Hematopoietic multipotent progenitor cell treated with erythropoietin and hydrocortisone succinate and interleukin-3 and kit ligand, for 15 days (in vitro differentiated cells): ENCODE measurements at regions not wholly inside any gene's neighbourhood (a gene's known extent, or its start where the extent isn't known, plus 50 kb on each side); places are given as distances from the start of the nearest gene placed in this dataset.
"Not testable (repeated sequence)": the region's sequence is repeated elsewhere in the genome, so short reads cannot be mapped to it uniquely, and the experiment has no call there.

Experiments used
- DNase-seq: peaks from one replicate; pipeline ENCODE4 v3.0.0-alpha.2; 2015; ENCODE audit warnings: low spot score

DNA sequence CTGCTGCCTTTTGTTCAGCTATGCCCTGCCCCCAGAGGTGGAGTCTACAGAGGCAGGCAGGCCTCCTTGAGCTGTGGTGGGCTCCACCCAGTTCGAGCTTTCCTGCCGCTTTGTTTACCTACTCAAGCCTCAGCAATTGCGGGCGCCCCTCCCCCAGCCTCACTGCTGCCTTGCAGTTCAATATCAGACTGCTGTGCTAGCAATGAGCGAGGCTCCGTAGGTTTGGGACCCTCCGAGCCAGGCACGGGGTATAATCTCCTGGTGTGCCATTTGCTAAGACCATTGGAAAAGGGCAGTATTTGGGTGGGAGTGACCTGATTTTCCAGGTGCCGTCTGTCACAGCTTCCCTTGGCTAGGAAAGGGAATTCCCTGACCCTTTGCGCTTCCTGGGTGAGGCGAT, 51.9 kb downstream of the DIPK2A start:
- DNase-seq, result not testable (repeated sequence)

DNA sequence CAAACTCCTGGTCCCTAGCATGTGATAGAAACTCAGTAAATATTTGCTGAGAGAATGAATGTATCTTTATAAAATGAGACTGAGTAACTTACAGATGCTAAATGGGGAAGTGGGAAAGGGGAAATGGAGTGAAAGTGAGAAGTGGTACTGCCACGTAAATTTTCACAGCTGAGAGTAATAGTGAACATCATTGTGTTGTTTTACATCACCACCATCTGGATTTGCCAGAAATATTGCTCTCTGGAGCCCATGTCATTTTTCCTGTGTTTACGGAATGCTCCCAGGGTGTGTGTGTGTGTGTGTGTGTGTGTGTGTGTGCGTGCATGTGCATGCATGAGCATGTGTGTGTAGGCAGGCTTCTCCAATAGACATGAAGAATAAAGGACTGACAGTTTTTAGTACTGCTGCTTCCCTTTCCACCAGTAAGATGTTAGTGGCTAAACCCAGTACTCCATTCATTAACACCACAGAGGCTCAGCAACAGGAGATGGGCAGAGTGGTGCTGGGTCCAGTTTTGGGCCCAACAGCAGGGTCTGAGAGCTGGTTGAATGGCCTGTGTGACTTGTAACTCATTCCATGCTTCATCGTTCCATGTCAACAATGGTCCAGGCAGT, 57.3 kb downstream of the DIPK2A start:
- no peak for DNase-seq

DNA sequence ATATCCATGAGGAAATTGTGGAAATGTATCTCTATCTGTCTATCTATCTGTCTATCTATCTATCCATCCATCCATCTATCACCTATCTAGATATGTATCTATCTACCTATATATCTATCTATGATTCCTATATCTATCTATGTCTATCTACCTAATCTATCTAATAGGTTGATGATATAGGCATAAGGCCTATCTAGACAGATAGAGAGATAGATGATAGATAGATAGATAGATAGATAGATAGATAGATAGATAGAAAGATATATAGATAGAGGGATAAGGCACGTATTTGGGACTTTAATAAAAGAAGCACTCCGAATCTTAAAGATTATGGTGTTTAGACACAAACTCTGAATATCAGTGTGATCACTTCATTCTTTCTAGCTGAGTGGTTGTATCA, 58.1 kb downstream of the DIPK2A start:
- DNase-seq, result no peak

DNA sequence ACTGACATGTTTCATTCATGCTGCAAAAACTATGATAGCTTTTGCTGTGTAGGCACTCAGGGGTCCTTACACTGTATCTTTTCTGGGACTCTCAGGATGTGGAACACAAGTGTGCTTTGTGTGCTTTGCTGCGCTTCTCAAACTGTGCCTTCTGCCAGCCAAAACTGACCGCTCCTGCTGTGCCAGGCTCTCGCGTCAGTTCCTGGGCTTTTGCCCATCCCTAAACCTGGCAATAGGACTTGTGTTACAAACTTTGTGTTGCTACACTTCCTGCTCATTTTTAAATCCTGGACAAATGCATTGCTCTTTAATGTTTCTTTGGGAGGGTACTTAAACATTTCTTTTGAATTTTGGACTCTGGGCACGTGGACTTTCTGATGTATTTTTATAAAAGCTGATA, 60.3 kb downstream of the DIPK2A start:
- DNase-seq, result no peak

DNA sequence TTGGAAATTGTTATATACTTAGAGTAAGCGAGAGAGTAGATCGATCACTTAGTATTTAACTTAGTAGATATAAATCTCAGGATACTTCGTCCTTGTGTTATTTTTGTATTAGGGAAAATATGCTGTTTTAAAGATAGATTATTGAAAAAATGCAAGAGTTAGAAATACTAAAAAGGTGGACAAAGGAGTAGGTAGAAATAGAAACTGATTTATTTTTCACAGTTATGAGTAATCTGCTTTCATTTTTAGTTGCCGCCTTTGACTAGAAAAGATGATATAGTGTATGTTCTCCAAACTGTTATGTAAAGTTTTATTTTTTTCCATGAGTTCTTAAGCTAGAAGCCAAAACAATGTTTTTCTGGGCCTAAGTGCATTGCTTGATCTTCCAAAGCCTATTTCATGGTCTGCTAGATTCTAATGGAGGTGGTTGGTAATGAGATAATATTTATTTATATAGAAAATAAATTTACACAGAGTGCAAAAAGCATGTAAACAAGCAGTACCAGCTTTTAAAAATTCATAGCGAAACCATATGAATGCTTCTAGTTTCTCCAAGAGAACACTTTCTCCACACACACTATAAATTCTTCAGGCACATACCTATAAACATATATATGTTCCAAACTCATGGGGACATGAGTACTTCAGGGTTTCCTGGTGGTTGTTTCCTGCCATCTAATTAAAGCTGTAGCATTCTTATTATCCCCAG, 61.1 kb downstream of the DIPK2A start:
- DNase-seq, result no peak

DNA sequence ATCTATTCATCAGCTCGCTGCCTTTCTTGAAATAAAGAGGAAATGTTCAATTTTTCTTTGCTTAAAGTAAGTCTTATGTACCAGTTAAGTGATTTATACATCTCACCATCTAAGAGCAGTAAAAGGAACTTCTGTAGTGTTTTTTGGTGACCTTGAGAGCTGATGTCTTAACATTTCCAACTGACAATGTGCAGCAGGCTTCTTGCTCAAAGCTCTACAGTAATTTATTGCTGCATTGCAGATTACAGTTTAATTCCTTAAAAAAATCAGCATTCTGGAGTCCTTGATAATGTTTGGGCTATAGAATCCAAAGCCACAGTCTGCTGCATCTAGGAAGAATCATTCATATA, 61.6 kb downstream of the DIPK2A start:
- DNase-seq, result no peak

DNA sequence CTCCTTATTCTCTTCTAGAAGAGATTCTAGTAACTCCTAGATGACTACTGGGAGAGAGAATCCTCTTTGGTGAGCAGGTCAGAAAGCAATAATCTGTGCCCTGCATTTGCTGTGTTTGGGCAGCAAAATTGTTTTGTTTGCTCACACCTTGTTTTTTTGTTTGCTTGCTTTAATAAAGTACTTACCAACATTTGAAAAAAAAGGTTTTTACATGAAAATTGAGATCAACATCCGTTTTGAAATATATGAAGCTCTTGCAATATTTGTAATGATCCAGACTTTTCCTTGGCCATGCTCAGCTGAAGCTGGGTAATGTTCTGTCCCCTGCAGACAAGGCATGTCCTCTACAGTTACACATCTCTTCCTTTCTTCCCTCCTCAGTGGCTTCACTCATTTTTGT, 62.2 kb downstream of the DIPK2A start:
- DNase-seq, result no peak

DNA sequence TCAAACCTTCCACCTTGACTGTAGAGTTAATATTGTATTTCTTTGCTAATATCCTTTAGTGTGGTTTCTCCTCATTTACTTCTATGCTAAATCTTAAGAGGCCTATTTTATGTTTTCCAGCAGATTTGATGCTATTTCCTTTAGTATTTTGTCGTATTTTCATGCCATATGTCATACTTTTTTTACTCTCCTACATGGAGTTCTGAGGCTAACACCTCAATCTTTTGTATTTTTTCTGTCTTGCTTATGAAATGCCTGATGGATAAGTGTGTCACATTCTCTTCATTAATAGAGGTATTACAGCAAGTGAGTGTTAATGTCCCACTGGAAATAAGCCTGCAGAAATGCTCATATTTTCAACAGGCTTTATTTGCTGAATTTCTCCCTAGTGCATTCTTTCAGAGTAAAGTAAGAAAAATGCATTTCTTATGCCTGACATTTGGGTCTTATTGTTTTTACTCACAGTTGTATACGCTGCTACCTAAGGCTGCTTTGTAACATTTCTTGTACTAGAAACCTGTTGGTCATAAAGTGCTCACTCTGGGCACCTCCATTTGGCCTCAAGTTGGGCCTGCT, 63.2 kb downstream of the DIPK2A start:
- DNase-seq, result no peak

DNA sequence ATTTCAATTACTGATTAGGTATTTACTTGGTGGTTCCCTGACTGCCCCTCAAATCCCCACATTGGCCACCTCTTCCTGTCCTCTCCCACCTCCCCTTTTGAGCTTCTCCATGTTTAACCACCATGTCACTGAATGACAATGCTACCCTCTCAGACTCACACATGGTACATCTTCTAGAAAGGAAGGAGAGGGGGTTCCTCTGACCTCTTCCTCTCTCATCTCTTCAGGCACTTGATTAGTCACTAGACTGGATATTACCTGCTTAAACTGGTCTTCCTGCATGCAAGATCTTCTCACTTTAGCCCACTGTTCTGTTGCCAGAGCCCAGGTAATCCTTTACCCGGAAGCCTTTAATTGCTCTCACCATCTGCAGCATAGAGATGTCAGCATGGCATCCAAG, 64.9 kb downstream of the DIPK2A start:
- DNase-seq, result no peak

DNA sequence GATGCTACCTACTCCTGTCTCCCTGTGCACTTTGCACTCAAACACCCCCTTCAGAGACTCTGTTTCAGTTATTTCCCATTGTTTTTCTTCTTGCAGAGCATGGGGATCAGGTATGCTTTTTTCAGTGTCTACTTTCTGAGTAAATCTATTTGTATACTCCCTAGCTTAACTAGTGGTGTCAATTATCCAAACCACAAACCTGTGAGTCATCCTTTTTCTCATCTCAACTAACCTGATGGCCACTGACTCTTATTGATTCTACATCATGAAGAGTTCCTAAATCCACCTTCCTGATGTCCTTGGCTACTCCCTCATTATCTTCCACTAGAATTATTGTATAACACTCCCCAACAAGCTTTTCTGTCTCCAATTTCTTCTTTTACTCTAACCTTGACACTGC, 68.0 kb downstream of the DIPK2A start:
- DNase-seq, result no peak

DNA sequence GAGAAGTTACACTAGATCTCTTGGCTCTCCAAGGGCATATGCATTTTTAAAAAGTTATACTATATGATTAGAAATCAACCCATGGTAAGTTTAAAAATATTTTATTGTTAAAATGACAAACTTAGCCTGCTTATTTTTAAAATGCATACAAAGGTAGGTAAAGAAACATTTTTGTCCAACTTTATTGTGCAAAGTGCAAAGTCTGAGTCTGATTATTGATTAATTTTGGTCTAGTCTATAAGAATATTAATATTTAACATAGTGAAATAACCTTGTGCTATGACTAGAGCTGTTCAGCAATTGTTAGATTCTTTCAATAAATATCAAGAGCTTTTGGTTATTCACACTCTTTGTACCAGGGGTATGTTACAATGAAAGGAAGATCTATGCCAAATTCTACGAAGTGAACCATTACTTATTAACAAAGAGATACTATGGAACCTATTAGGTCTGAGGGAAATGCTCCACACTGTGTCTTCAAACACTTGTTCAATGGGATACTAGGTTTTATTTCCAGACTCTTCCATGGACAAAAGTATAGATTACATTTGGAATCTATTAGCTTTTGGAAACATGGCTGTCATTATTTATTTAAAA, 70.4 kb downstream of the DIPK2A start:
- no peak for DNase-seq

DNA sequence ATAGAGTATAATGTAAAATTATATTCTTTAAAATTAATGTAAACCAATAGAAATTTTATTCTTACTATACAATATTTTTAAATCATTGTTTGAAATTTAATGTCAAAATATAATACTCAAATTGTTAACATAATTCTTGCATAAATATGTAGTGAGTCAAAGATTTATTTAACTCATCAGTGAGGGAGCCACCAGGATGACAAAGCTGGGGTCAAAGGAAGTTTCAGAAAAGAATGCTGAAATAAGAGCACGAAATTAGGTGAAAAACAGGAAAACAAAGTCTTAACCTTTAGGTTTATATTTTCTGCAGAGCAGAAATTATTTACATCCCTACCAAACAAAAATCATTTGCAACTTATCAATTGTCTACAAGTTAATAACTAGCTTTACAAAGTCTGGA, 74.1 kb downstream of the DIPK2A start:
- no peak for DNase-seq

DNA sequence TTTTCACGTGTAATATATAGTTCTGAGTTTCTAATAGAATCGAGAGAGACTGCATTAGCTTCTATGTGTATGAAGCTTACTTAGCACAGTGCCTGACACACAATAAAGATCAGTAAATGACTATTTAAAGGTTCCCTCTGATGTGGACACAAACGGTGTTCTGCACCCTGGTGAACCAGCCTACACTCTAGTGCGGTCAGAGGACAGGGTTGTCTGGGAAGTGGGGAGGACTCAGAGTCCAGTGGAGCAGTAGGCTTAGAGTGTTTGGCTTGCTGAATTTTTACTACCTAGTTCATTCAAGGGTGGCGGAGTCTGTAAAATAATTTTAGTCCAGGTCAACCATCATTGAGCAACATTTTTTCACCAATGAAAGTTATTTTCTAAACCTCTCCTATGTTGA, 77.8 kb downstream of the DIPK2A start:
- DNase-seq, result no peak

DNA sequence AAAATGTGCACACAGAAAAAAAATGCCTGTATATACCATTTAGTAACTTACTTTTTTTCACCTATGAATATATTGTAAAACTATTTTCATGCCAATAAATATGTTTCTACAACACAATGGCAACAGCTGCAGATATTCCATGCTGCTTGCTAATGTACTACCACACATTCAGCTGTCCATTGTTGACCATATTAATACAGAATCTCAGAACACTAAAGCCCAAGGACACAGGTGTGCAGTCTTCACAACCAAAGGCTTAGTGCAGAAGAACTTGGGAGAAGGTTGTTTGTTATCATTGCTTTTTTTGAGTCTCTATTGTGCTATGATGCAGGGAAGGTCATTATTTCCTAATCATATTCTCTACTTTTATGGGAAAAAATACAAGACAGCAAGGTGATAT, 79.6 kb downstream of the DIPK2A start:
- no peak for DNase-seq

DNA sequence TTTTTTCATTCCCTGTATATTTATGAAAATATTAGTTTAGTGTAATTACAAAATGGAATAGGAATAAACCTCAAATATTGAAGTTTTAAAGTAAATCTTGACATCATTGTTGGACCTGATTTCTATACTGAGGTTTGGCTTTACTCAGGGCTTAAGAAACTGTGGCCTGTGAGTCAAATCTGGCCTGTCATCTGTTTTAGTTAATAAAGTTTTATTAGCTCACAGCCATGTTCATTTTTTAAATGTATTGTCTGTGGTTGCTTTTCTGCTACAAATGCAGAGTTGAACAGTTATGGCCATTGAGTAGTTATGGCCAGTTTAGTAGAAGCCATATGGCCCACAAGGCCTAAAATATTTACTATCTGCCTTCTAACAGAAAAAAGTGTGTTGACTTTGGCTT, 80.7 kb downstream of the DIPK2A start:
- DNase-seq, result no peak

DNA sequence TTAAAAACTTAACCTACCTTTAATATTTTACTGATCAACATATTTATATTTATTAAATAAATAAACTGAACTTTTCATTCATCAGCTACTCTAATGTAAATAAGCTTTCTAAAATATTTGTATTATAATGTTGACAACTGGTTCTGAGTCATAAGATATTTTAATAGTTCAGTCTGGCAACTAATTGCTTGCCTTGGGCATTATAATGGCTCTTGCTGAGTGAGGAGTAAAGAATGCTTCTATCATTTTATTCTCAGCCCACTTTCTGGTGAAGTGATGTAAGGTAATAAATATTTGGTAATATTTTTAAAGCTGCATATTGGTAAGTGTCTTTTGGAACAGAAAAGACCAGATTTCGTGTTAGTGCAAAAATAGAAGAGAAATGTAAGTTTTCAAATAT, 81.5 kb downstream of the DIPK2A start:
- no peak for DNase-seq

DNA sequence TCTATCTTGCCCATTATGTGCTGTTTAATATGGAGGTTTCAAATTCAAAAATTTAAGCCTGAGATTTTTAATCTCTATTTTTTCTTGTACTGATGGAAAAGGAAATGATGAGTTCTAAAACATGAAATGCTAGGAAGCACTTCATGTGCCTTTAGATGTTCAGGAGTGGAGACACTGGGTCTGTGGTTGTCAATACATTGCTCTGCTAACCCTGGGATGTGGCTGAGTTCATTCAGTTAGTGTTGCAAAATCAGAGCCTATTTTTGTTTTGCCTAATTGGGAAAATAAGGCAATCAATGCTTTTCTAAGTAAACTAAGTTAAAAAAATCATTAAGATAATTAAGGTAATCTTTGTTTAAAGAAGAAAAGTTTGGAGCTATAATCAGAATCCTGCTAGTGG, 83.1 kb downstream of the DIPK2A start:
- no peak for DNase-seq

DNA sequence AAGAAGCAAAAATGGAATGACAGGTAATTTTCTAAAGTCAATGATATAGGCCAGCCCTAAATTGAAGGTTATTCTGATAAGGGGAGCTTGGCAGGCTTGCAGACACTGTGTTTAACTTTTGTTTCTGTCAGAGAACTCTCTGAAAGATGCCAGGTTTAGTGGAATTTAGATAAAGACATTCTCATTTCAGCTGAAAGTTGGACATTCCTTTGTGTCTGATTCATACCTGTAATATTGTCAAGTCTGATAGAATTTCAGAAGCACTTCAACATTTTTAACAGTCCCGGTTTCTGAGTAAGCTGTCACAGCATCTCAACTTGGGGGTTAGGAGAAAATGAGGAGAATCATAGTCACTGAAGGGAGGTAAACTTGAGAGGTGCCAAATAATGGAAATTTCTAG, 84.0 kb downstream of the DIPK2A start:
- no peak for DNase-seq

DNA sequence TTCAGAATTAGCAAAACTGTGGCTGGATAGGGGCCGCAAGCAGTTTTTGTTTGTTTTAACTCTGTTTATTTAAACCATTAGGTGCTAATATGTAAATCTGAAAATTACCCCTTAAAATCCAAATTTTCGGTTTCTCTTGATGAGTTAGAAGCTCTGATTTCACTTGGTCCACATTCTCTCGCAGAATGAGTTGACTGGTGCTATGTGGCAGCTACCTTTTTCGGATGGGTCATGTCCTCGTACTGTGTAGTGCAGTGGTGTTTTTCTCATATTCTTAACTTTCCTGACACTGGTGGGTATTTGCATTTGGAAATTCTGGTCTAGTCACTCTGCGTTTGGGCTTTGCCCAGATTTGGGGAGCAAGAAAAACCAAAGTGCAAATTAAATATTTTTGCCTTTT, 87.1 kb downstream of the DIPK2A start:
- DNase-seq, result no peak

DNA sequence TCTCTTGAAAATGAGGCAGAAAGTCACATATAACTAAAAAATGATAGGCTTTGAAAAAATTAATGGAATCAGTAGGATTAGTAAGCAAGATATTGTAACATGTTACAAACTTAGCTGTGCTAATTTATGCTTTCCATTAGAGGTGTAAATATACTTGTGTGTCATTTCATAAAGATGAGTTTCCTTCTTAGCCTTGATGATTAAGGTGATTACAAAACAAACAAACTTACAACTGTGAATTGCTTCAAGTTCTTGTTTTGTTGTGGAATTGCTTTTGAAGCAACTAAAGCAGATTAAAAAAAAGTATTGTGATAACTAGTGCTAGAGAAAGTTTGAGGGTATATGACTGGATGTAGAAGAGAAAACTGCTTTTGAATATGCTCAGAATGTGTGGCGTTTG, 87.9 kb downstream of the DIPK2A start:
- no peak for DNase-seq

DNA sequence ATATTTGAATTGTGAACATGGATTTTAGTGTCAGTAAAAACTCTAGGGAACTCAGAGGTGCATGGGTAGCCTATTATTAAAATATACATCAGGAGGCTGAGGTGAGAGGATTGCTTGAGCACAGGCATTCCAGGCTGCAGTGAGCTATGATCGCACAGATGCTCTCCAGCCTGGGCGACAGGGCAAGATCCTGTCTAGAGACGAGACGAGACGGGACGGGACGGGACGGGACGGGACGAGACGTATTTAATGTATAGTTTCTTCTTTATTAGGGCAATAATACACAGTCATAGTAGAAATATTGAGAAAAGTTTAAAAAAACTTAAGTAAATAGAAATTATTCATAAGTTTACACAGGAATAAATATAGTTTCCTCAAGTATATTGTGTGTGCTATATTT, 89.3 kb downstream of the DIPK2A start:
- no peak for DNase-seq

DNA sequence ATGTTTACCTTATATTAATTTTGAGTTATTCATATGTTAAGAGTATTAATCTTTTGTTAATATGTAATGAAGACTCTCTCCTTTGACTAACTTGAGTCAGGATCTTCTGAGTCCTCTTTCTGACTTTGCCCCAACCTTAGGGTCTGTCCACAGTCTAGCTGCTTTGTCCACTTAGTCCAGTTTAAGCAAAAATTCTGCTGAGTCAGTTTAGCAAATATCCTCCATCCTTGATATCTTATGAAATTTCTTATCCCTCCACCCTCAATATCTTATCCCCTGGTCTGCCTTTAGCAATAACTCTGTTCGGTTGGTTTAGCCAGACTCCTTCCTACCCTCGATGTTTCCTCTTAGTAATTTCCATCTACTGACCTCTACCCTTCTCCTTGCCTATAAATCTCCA, 91.7 kb downstream of the DIPK2A start:
- no peak for DNase-seq

DNA sequence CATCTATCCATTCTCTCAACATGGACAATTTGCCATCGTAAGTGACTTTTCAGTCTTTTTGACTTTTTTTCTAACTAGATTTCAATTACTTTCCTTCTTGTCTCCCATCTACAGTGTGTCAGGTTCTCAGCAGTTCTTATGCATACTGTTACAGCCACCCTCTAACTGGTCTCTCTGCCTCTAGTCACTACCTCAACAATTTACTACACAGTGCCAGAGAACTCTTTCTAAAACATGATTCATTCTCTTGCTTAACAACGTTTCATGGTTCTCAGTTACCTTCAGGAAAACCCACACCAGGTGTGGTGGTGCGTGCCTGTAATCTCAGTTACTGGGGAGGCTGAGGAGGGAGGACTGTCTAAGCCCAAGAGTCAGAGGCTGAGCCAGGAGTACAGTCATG, 95.4 kb downstream of the DIPK2A start:
- DNase-seq, result no peak

DNA sequence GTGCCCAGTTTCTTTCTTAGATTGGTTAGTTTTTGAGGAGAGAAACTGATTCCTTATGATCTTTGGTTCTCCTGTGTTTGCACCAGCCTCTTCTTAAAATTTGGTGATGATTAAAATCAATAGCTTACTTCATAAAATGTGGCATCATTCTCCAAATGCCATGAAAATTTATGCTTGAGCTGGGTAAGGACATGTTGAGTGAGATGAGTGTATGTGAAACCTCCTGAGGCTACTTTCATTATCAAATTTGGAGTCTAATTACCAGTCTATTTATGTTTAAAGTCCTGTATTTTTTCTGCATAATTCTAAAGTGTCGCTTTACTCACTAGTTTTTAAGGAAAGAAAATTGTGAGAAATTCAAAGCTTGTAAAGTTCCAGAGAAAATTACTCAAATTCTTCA, 102.1 kb downstream of the DIPK2A start:
- DNase-seq, result no peak
